Naive B cell (primary cell): ENCODE measurements at regions not wholly inside any gene's neighbourhood (a gene's known extent, or its start where the extent isn't known, plus 50 kb on each side); places are given as distances from the start of the nearest gene placed in this dataset.

Source experiments
- ATAC-seq, 2 donors: fragments of 150-1000 bp; cut with Tn5 transposase; 2 replicates each; pipeline ENCODE4 v1.10.0; 2021; ENCODE audit warnings: low read depth in 2 of 2, mild to moderate bottlenecking in 2 of 2, moderate library complexity in 2 of 2
- DNase-seq: peaks from one replicate; pipeline ENCODE4 v3.0.0; 2022
- H3K27ac Mint-ChIP-seq, 6 donors: one replicate each; pipeline ENCODE4 v1.8.0; 2020 to 2022; ENCODE audit warnings: mild to moderate bottlenecking in 6 of 6, mixed read lengths in 6 of 6, moderate library complexity in 5 of 6, inconsistent platforms in 2 of 6
- H3K27me3 Mint-ChIP-seq, 3 donors: one replicate each; pipeline ENCODE4 v1.8.0; 2021 to 2022; ENCODE audit warnings: mixed read lengths in 3 of 3, mild to moderate bottlenecking in 1 of 3
- H3K36me3 Mint-ChIP-seq, 2 donors: one replicate each; pipeline ENCODE4 v1.8.0; 2020 to 2022; ENCODE audit warnings: mixed read lengths in 2 of 2, inconsistent platforms in 1 of 2, mild to moderate bottlenecking in 1 of 2
- H3K4me1 Mint-ChIP-seq, 3 donors: one replicate each; pipeline ENCODE4 v1.8.0; 2020 to 2022; ENCODE audit warnings: mixed read lengths in 3 of 3, inconsistent platforms in 1 of 3, mild to moderate bottlenecking in 1 of 3, moderate library complexity in 1 of 3
- H3K4me3 Mint-ChIP-seq, 8 donors: one replicate each; pipeline ENCODE4 v1.8.0; 2020 to 2022; ENCODE audit warnings: mild to moderate bottlenecking in 8 of 8, mixed read lengths in 8 of 8, moderate library complexity in 8 of 8, inconsistent platforms in 2 of 8
- H3K9me3 Mint-ChIP-seq, 7 donors: one replicate each; pipeline ENCODE4 v1.8.0; 2020 to 2022; ENCODE audit warnings: mixed read lengths in 7 of 7, mild to moderate bottlenecking in 5 of 7, inconsistent platforms in 2 of 7, moderate library complexity in 1 of 7

- Mint-ChIP-seq H3K27me3 (peaks cover 10 to 34% (median 27%) of the 10 kb centered on the region in 3 donors), H3K4me1 (no peaks in the 10 kb centered on the region), H3K9me3 (peaks cover 10 to 38% (median 23%) of the 10 kb centered on the region in 7 donors), H3K36me3 (peaks cover 0 to 19% of the 10 kb centered on the region in 2 donors), H3K4me3 (no peak overlapping the region), H3K27ac (no peak overlapping the region)
- ATAC-seq (no peak), DNase-seq (no peak)
These were observed 71.0 kb upstream of the NKX1-1 start for GRCh38 chr4:1477045-1477840.

DNA sequence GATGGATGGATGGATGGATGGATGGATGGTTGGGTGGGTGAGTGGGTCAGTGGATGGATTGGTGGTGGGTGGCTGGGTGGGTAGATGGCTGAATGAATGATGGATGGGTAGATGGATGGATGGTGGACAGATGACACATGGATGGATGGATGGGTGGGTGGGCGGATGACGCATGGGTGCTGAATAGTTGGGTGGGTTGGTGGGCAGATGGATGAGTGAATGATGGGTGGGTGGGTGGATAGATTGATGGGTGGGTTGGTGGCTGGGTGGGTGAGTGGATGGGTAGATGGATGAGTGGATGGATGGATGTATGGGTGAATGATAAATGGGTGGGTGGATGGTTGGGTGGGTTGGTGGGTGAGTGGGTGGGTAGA is 69.9 kb upstream of the NKX1-1 start:
- Mint-ChIP-seq H3K4me3 (no peak overlapping the region), H3K9me3 (peaks cover 9 to 26% (median 14%) of the 10 kb centered on the region in 7 donors), H3K27ac (no peak overlapping the region), H3K27me3 (peaks cover 10 to 34% (median 27%) of the 10 kb centered on the region in 3 donors), H3K4me1 (no peaks in the 10 kb centered on the region), H3K36me3 (peaks cover 0 to 12% of the 10 kb centered on the region in 2 donors)
- ATAC-seq = no peak
- no peak for DNase-seq

GRCh38 chr4:1475277-1476139 is 69.3 kb upstream of the NKX1-1 start:
- no peaks in the 10 kb centered on the region for H3K4me1 Mint-ChIP-seq
- no peak overlapping the region for H3K27ac Mint-ChIP-seq
- H3K4me3 Mint-ChIP-seq = no peak overlapping the region
- H3K9me3 Mint-ChIP-seq = peaks cover 5 to 20% (median 9%) of the 10 kb centered on the region in 7 donors
- DNase-seq = no peak
- no peak for ATAC-seq
- peaks cover 0 to 12% of the 10 kb centered on the region in 2 donors for H3K36me3 Mint-ChIP-seq
- peaks cover 10 to 34% (median 27%) of the 10 kb centered on the region in 3 donors for H3K27me3 Mint-ChIP-seq

DNA sequence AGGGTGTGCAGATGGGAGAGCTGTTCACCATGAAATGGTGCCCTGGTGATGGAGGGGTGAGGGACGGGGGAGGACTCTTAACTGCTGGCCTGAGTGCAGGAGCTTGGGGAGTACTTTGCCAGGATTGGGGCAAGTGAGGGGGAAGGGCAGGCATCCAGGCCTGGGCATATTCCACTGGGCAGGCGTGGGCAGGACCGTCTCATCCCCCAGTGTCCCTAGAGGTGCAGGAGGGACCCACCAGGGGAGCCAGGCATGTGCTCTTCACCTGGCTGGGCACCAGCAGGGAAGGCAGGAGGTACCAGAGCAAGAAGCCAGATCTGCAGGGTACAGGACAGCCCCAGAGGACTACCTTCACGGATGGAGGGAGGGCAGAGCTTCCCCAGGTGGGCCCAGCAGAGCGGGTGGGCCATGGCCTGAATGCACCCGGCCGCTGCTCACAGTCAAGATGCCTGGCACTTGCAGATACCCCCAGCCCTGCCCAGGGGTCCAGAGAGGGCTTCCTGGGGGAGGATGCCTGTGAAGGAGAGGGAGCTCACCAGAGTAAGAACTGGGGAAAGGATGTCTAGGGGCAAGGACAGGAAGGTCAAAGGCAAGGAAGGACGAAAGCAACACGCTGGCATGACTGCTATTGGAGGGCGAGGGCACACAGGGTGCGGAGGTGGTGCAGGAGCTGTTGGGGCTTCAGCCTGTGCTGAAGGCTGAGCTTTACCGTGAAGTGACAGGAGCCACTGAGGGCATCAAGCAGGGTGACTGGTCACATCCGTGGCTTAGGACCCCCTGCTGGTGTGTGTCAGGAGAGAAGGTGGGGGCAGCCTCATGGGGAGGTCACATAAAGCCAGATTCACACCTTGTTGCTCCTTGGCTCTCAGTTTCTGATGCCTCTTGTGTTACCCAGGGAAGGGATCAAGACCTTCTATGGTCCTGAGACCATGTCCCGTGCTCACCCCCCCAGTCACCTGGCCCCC is 68.2 kb upstream of the NKX1-1 start:
- Mint-ChIP-seq H3K4me3 (no peak overlapping the region), H3K4me1 (no peaks in the 10 kb centered on the region), H3K27me3 (peaks cover 6 to 30% (median 27%) of the 10 kb centered on the region in 3 donors), H3K36me3 (peaks cover 0 to 12% of the 10 kb centered on the region in 2 donors), H3K27ac (no peak overlapping the region), H3K9me3 (peaks cover 0 to 9% (median 5%) of the 10 kb centered on the region in 7 donors)
- ATAC-seq (no peak), DNase-seq (no peak)

DNA sequence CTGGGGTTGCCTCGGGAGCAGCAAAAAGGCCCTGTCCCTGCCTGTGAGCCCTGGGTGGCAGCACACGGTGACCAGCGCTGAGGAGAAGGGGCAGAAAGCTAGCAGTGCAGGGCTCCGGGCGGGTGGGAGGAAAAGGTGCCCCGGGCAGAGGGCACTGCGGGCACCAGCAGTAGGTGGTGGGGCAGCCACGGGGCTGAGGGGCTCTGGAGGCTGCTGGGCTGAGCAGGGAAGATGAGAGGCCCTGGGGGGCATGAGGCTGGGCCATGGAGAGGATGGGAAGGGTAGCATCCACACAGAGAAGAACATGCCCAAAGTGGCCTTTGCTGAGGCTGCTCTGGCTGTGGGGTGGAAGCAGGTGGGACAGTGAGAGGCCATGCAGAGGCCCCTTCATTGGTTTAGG is 67.5 kb upstream of the NKX1-1 start:
- Mint-ChIP-seq H3K9me3 (peaks cover 0 to 9% (median 6%) of the 10 kb centered on the region in 7 donors), H3K4me3 (no peak overlapping the region), H3K27ac (no peak overlapping the region), H3K27me3 (peaks cover 5 to 29% (median 27%) of the 10 kb centered on the region in 3 donors), H3K36me3 (peaks cover 0 to 12% of the 10 kb centered on the region in 2 donors), H3K4me1 (no peaks in the 10 kb centered on the region)
- ATAC-seq = no peak
- DNase-seq = no peak

- DNase-seq (no peak), ATAC-seq (no peak)
- Mint-ChIP-seq H3K36me3 (peaks cover 0 to 17% of the 10 kb centered on the region in 2 donors), H3K9me3 (peaks cover 0 to 14% (median 10%) of the 10 kb centered on the region in 7 donors), H3K4me3 (no peak overlapping the region), H3K27ac (no peak overlapping the region), H3K27me3 (peaks cover 10 to 29% (median 27%) of the 10 kb centered on the region in 3 donors), H3K4me1 (no peaks in the 10 kb centered on the region)
These were observed 66.8 kb upstream of the NKX1-1 start for GRCh38 chr4:1472911-1473518.

- peaks cover 18 to 29% (median 27%) of the 10 kb centered on the region in 3 donors for H3K27me3 Mint-ChIP-seq
- DNase-seq (no peak), ATAC-seq (no peak)
- no peak overlapping the region for H3K27ac Mint-ChIP-seq
- peaks cover 5 to 25% of the 10 kb centered on the region in 2 donors for H3K36me3 Mint-ChIP-seq
- no peaks in the 10 kb centered on the region for H3K4me1 Mint-ChIP-seq
- H3K9me3 Mint-ChIP-seq = peaks cover 2 to 21% (median 15%) of the 10 kb centered on the region in 7 donors
- H3K4me3 Mint-ChIP-seq = no peak overlapping the region
These were observed 66.0 kb upstream of the NKX1-1 start for GRCh38 chr4:1472148-1472797.

DNA sequence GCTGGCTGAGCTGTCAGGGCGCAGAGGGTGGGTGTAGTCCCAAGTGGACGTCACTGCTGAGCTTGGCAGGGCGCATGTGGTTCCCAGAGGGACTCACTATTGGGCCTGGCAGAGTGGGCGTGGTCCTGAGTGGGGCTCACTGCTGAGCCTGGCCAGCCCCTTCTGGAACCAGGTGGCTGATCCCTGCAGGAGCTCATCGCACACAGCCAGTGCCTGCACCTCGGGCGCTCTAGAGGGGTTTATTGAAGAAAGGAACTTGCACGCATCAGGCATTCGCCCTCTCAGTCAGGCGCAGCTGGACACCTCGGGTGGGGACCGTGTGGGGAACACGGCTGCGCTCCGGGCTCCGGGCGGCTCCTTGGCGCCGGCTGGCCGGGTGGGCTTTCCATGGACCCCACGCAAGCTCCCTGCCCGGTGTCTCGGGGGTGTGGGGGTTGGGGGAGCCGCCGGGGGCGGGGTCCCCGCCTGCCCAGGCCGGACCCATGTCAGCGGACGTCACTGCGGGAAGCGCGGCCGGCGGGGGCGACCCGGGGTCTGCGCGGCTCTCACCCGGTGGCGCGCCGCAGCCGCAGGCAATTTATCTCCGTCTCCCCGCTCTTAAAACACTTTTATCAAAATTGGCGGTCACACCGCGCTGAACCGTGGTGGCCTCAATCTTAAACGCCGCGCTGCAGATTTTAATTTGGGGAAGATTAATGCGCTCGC is 65.4 kb upstream of the NKX1-1 start:
- no peak for DNase-seq
- H3K27me3 Mint-ChIP-seq = peaks cover 18 to 29% (median 27%) of the 10 kb centered on the region in 3 donors
- H3K36me3 Mint-ChIP-seq = peaks cover 5 to 26% of the 10 kb centered on the region in 2 donors
- H3K9me3 Mint-ChIP-seq = peaks cover 2 to 22% (median 15%) of the 10 kb centered on the region in 7 donors
- no peak overlapping the region for H3K4me3 Mint-ChIP-seq
- H3K4me1 Mint-ChIP-seq = no peaks in the 10 kb centered on the region
- no peak for ATAC-seq
- H3K27ac Mint-ChIP-seq = no peak overlapping the region

GRCh38 chr4:1470816-1471442 is 64.7 kb upstream of the NKX1-1 start:
- Mint-ChIP-seq H3K27ac (no peak overlapping the region), H3K4me1 (no peaks in the 10 kb centered on the region), H3K36me3 (peaks cover 5 to 23% of the 10 kb centered on the region in 2 donors), H3K27me3 (peaks cover 18 to 27% (median 25%) of the 10 kb centered on the region in 3 donors), H3K9me3 (peaks cover 2 to 21% (median 15%) of the 10 kb centered on the region in 7 donors), H3K4me3 (no peak overlapping the region)
- DNase-seq (no peak), ATAC-seq (no peak)

GRCh38 chr4:1470393-1470670 is 64.1 kb upstream of the NKX1-1 start:
- ATAC-seq = no peak
- Mint-ChIP-seq H3K4me3 (no peak overlapping the region), H3K4me1 (no peaks in the 10 kb centered on the region), H3K9me3 (peaks cover 2 to 15% (median 13%) of the 10 kb centered on the region in 7 donors), H3K36me3 (peaks cover 5 to 17% of the 10 kb centered on the region in 2 donors), H3K27me3 (peaks cover 14 to 21% (median 19%) of the 10 kb centered on the region in 3 donors), H3K27ac (no peak overlapping the region)
- DNase-seq = no peak

DNA sequence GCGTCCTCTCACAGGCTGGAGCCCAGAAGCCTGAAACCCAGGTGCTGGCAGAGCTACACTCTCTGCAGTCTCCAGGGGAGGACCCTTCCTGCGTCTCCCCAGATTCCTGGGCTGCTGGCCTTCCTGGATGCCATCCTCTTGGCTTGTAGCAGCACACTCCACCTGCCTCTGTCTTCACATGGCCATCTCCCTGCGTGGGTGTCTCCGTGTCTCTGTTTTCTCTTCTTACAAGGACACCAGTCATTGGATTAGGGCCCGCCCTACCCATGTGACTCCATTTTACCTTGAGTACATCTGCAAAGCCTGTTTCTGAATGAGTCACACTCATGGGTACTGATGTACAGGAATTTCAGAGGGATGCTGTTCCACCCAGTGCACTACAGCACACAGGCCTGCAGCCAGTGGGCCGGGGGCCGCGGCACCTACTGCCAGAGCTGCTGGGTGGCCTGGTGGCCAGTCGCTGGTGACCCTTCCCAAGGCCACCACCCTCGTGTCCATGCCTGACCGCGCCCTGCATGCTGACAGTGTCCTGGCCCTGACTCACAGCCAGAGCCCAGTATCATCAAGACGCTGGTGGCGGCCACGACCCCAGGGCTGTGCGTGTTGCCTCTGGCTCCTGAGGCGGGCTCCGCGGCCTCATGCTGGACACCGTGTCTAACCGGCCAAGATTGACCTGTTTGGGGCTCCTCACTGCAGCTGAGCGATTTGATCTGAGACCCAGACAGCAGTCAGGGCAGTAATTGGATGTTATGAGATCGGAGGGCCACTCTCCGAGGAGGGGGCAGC is 63.6 kb upstream of the NKX1-1 start:
- DNase-seq = no peak
- peaks cover 5 to 15% of the 10 kb centered on the region in 2 donors for H3K36me3 Mint-ChIP-seq
- H3K4me1 Mint-ChIP-seq = no peaks in the 10 kb centered on the region

More for the DNA sequence above, 63.6 kb upstream of the NKX1-1 start:
- Mint-ChIP-seq H3K27me3 (peaks cover 14 to 19% (median 14%) of the 10 kb centered on the region in 3 donors), H3K4me3 (no peak overlapping the region), H3K9me3 (peaks cover 2 to 14% (median 13%) of the 10 kb centered on the region in 7 donors), H3K27ac (no peak overlapping the region)
- ATAC-seq = no peak
